ENCODE measurements at regions not wholly inside any gene's neighbourhood (a gene's known extent, or its start where the extent isn't known, plus 50 kb on each side); places are given as distances from the start of the nearest gene placed in this dataset.

DNA sequence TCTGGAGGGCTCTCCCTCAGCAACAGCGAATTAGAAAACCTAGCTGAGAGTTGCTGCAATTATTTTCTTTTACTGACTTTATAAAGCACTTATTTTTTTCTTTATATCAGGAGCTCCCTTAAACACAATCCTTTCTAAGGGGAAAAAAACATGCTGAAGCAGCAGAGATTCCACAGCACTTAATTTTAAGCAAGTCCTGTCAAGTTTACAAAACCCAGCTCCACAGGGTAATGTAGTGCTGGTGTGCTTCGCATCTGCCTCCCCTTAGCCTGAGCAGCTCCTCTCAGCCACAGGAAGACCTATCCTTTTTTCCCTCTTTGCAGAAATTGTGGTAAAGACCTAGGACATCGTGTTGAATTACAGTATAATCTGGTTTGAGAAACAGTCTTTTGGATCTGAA is 208.1 kb upstream of the SYNDIG1 start:
- TF ChIP-seq, protein P1, sequence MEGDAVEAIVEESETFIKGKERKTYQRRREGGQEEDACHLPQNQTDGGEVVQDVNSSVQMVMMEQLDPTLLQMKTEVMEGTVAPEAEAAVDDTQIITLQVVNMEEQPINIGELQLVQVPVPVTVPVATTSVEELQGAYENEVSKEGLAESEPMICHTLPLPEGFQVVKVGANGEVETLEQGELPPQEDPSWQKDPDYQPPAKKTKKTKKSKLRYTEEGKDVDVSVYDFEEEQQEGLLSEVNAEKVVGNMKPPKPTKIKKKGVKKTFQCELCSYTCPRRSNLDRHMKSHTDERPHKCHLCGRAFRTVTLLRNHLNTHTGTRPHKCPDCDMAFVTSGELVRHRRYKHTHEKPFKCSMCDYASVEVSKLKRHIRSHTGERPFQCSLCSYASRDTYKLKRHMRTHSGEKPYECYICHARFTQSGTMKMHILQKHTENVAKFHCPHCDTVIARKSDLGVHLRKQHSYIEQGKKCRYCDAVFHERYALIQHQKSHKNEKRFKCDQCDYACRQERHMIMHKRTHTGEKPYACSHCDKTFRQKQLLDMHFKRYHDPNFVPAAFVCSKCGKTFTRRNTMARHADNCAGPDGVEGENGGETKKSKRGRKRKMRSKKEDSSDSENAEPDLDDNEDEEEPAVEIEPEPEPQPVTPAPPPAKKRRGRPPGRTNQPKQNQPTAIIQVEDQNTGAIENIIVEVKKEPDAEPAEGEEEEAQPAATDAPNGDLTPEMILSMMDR (IDR thresholded peaks at IDR 0.05), result no peak
- no peak for TF ChIP-seq POLR2AphosphoS5 (IDR thresholded peaks at IDR 0.05; ENCODE audit: low read depth, low read length)
